BJ (cell line): ENCODE measurements at regions not wholly inside any gene's neighbourhood (a gene's known extent, or its start where the extent isn't known, plus 50 kb on each side); places are given as distances from the start of the nearest gene placed in this dataset.

Source experiments
- CTCF ChIA-PET: fragments of 350-600 bp; formaldehyde crosslinking; extraction: SDS; loops from one replicate; lab custom pipeline; 2021; ENCODE audit warnings: antibody characterized with exemption, inconsistent platforms; lab: Yijun Ruan, JAX
- POLR2A ChIA-PET: fragments of 300-600 bp; sonication (Branson Sonifier 250); formaldehyde crosslinking; extraction: SDS; loops from one replicate; lab custom pipeline; 2021; ENCODE audit warnings: antibody characterized with exemption; lab: Charles Lee
- DNase-seq: peaks from one replicate; pipeline ENCODE4 v3.0.0-alpha.2; 2011; ENCODE audit warnings: low read depth
- H3K27me3 ChIP-seq: 2 replicates; pipeline ENCODE4 v1.6.0; 2011; ENCODE audit warnings: low read length; ENCODE audit not compliant: control insufficient read depth, insufficient read depth
- H3K36me3 ChIP-seq: 2 replicates; pipeline ENCODE4 v1.5.1; 2011; ENCODE audit warnings: low read length; ENCODE audit not compliant: control insufficient read depth, insufficient read depth
- H3K4me3 ChIP-seq: 2 replicates; pipeline ENCODE4 v1.5.1; 2011; ENCODE audit warnings: low read depth, mild to moderate bottlenecking, control low read depth, low read length
- TF ChIP-seq, protein P1 (sequence below): IDR thresholded peaks from 2 replicates; pipeline ENCODE4 v1.5.1; 2011; ENCODE audit warnings: low read depth, mild to moderate bottlenecking, control low read depth, inconsistent platforms, low read length, moderate library complexity; ENCODE audit not compliant: insufficient read depth

- no peaks in the 10 kb centered on the region for H3K36me3 ChIP-seq
- no peak for DNase-seq
- ChIA-PET CTCF (no interaction called here), POLR2A (no interaction called here)
- H3K27me3 ChIP-seq, result peaks cover 4% of the 10 kb centered on the region; the same call in 1 of the 2 replicates
- TF ChIP-seq, protein P1, sequence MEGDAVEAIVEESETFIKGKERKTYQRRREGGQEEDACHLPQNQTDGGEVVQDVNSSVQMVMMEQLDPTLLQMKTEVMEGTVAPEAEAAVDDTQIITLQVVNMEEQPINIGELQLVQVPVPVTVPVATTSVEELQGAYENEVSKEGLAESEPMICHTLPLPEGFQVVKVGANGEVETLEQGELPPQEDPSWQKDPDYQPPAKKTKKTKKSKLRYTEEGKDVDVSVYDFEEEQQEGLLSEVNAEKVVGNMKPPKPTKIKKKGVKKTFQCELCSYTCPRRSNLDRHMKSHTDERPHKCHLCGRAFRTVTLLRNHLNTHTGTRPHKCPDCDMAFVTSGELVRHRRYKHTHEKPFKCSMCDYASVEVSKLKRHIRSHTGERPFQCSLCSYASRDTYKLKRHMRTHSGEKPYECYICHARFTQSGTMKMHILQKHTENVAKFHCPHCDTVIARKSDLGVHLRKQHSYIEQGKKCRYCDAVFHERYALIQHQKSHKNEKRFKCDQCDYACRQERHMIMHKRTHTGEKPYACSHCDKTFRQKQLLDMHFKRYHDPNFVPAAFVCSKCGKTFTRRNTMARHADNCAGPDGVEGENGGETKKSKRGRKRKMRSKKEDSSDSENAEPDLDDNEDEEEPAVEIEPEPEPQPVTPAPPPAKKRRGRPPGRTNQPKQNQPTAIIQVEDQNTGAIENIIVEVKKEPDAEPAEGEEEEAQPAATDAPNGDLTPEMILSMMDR, result no peak
- H3K4me3 ChIP-seq, result no peak overlapping the region
Measured at GRCh38 chr6:10223841-10224240, 191.0 kb downstream of the TFAP2A start.

GRCh38 chr6:10221178-10221577, 193.7 kb downstream of the TFAP2A start:
- TF ChIP-seq, protein P1, result no peak
- POLR2A ChIA-PET, result no interaction called here
- H3K36me3 ChIP-seq, result no peaks in the 10 kb centered on the region
- no peak for DNase-seq
- no peak overlapping the region for H3K4me3 ChIP-seq
- peaks cover 4% of the 10 kb centered on the region; the same call in 1 of the 2 replicates for H3K27me3 ChIP-seq
- CTCF ChIA-PET, result interaction anchor here (0.8 to 1.5 kb wide), 2 partner anchors 25 to 48 kb away, joined by 3 to 4 read pairs; no protein-coding TSS in a partner anchor

GRCh38 chr6:10219510-10219909, 195.4 kb downstream of the TFAP2A start:
- no peak overlapping the region for H3K4me3 ChIP-seq
- CTCF ChIA-PET, result no interaction called here
- POLR2A ChIA-PET, result no interaction called here

GRCh38 chr6:10217111-10217510, 197.8 kb downstream of the TFAP2A start:
- POLR2A ChIA-PET, result no interaction called here
- no peaks in the 10 kb centered on the region for H3K27me3 ChIP-seq
- DNase-seq, result no peak
- no peaks in the 10 kb centered on the region for H3K36me3 ChIP-seq
- CTCF ChIA-PET, result no interaction called here
- H3K4me3 ChIP-seq, result no peak overlapping the region
- TF ChIP-seq, protein P1, result no peak

More at GRCh38 chr6:10219510-10219909, 195.4 kb downstream of the TFAP2A start:
- Histone ChIP-seq H3K27me3 (peaks cover 2% of the 10 kb centered on the region; the same call in 1 of the 2 replicates), H3K36me3 (no peaks in the 10 kb centered on the region)
- TF ChIP-seq, protein P1, result no peak
- DNase-seq, result no peak

DNA sequence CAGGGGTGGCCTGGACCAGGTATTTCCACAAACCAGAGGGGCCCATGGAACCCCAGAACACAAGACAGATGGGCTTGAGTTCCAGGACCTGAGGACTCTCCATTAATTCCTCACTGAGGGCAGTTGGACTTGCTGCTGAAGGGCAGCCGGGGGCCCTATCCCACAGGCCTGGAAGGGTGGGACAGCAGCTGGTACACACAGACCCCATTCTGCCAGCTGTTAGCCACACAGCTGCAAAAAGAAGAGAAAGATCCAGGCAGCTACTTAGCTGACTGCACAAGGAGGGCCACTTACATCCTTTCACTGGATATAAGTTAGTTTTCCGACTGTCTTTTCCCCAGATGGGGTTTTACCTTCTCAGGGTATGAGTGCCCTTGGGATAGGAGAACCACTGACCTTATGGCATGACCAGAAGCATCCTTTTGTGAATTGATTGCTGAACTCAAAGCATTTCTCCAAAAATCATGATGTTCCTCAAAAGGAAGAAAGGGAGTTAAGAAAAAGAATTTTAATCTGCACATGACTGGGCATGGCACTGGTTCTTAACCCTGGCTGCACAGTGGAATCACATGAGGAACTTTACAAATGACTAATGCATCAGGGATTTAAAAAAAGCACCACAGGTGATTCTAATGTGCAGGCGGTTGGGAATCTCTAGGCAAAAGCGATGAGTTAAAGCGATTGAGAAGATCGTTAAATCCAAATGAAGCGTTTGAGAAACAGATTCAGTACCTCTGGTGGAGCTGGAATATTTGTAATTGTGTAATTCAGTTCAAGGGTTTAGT, 199.4 kb downstream of the TFAP2A start:
- no peak overlapping the region for H3K4me3 ChIP-seq
- H3K27me3 ChIP-seq, result no peaks in the 10 kb centered on the region
- no peak for DNase-seq
- ChIA-PET POLR2A (no interaction called here), CTCF (interaction anchor here (0.5 to 2.0 kb wide), 2 partner anchors 9 to 66 kb away, joined by 3 to 4 read pairs; no protein-coding TSS in a partner anchor)
- H3K36me3 ChIP-seq, result no peaks in the 10 kb centered on the region
- TF ChIP-seq, protein P1, result no peak
